ENCODE measurements at regions not wholly inside any gene's neighbourhood (a gene's known extent, or its start where the extent isn't known, plus 50 kb on each side); places are given as distances from the start of the nearest gene placed in this dataset.
"Not testable (repeated sequence)": the region's sequence is repeated elsewhere in the genome, so short reads cannot be mapped to it uniquely, and the experiment has no call there.

DNA sequence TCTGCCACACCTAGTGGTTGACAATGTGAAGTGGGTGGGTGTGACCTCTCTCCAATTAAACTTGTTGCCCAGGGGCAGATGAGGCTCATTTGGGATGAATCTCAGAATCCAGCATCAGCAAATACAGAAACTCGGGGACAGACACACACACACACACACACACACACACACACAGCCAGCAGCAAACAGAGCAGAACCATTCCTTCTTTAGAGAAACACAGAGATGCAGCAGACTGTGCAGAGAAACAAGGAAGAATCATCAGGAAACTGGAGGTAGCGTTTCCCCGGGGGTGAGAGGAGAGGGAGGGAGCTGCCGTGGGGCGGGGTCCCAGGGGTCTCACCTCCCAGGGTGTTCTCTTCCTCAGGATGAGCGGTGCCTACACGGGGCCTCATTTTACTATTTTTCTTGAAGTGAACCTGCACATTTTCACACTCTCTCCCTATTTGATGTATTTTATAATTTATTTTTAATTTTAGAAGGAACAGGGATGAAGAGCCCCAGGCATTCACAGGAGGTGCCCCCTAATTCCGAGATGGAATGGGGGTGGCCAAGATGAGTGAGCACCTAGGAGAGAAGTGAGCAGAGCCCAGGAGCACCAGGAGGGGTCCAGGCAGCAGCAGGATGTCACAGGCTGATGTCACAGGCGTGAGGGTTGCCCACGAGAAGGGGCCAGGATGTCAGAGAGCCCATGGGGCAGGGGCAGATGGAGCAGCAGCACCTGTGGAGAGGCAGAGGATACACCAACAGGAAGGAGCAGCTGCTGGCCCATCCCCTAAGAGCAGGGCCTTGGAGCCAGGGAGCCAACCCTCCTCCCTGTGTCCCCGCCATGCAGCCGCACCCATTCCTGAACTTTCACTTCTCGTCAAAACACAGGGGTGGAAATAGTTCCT, 85.3 kb upstream of the PPP2R2D start:
- no peak for DNase-seq (ENCODE audit: low read depth in 2 of 2)

DNA sequence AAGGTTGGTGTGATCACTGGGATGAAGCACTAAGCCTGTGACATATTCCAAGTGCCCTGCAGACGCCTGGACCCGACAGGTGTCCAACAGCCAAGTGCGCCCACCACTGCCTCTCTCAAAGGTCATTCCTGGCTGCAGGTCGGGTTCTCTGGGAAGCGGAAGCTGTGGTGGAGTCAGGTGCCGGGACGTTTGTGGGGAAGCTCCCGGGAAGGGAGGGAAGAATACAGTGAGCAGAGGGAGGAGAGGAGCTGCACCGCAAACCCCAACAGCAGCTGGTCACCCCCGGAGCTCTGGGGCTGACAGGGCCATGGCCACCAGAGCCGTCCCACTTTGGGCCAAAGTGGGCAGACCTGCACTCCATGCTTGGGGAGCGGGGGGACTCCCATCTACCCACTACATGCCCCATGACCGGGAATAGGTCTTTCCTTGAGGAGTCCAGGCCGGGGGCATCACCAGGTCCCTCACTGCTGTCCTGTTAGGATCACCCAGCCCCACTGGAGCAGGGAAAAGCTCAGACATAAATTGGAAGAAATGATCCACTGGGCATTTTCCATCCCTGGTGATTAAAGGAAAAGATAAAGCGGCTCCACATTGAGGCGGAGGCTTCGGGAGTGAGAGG, 84.5 kb upstream of the PPP2R2D start:
- no peak for DNase-seq (ENCODE audit: low read depth in 2 of 2)

DNA sequence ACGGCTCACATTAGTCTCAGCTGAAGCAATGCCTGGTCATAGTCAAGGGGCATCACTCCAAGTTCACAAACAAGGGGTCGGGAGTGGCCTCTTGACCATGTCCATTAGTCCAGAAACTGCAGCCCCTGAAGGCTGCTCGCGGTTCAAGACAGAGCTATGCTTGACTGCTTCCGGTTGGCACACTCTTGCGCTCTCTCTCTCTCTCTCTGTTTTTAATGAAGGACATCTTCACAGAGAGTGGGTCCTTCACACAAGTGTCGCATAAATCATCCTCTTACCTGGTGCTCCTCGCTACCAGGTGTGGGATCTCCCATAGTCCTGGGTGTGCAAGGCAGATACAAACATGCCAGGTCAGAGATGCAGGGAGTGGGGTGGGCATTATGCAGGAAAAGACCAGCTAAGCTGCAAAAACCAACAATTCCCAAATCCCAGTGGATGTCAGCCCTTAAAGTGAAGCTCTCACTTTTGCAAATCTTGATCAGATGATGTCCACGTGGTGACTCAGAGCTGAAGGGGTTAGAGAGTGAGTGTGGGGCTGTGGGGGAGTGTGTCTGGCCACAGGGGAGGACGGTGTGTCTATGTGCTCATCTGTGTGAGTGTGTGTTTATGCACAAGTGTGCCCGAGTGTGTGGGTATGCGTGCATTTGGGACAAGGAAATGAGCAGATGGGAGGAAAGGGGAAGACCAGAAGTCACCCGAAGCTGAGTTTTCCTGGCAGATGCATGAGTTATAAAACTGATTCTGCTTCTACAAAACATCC, 83.7 kb upstream of the PPP2R2D start:
- DNase-seq (ENCODE audit: low read depth in 2 of 2): no peak

DNA sequence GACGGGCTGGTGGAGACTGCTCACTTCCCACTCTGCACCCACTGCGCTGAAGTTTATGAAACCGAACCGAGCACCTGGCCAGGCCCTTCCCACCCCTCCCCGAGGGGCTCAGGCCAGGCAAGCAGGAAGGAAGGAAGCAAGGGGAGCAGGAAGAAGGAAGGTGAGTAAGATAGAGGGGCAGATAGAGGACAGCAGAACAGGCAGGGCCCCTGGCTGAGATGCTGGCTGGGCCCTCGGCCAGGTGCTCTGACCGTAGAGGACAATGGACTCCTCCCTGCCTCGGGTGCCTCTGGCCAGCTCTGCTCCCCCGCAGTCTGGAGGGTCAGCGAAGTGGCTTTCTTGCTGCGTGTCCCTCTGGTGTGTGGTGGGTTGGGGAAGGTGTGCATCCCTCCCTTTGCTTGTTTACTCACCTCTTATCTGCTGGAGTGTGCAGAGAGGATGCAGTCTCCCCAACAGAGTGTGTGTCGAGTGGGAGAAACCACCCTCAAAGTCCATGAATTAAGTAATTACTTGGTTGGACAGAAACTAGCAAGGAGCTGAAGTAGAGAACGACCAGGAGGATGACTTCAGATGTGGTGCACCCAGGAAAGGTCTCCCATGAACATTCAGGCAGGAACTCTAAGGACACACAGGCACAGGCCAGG, 82.8 kb upstream of the PPP2R2D start:
- no peak for DNase-seq (ENCODE audit: low read depth in 2 of 2)

DNA sequence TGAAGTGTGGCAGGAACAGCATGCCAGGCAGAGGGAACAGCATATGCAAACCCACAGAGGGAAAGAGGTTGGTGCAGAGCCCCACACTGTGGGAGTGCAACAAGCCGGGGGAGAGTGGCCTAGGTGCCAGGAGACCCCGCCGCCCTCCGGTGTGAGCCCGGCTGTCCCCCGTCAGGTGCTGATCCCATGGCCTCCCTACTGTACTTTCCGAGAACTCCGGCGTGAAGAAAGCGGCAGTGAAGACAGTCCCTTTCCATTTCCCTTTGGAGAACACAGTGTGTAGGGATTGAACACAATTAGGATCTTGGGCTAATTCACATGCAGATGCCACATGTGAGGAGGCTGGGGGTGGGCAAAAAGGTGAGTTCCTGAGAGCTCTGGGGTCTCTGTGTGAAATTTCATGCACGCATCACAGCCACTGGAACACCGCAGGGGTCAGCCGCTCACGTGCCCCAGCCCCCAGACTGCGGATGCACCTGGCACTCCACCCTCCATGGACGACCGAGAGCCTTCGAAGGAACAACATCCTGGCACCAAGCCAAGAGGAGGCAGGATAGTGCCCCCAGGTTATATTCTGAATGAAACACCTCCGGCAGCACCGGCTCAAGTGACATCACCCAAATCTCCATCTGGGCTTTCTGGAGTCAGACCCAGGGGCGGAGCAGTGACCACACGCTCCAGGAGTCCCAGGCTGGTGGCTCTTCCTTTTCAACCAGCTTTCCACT, 82.1 kb upstream of the PPP2R2D start:
- no peak for DNase-seq (ENCODE audit: low read depth in 2 of 2)

DNA sequence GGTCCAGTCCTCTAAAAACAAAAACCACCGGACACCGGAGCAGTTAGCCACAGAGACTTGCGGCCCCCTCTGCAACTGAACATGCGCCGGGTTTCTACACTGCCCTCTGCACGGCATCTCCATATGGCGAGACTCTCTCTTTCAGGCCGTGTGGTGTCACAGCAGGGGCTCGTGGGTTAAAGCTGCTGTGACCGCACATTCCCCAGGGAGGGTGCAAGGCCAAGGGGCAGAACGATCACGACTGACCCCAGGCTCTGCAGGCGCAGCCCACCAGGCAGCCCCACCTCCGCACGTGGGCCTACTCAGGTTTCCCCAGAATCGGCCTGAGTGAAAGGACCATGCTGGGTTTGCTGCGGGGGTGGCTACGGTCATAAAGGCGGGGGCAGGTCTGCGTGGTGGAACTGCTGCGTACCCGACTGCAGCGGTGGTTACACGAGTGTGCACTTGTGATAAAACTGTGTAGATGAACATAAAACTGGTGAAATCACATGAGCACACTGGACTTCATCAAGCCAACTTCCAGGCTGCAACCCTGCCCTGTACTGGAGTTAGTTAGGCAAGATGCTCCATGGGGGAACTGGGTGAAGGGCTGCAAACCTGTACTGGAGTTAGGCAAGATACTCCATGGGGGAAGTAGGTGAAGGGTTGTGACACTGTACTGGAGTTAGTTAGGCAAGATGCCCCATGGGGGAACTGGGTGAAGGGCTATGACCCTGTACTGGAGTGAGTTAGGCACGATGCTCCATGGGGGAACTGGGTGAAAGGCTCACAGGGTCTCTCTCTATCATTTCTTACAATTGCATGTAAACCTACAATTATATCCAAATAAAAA, 81.4 kb upstream of the PPP2R2D start:
- no peak for DNase-seq (ENCODE audit: low read depth in 2 of 2)

DNA sequence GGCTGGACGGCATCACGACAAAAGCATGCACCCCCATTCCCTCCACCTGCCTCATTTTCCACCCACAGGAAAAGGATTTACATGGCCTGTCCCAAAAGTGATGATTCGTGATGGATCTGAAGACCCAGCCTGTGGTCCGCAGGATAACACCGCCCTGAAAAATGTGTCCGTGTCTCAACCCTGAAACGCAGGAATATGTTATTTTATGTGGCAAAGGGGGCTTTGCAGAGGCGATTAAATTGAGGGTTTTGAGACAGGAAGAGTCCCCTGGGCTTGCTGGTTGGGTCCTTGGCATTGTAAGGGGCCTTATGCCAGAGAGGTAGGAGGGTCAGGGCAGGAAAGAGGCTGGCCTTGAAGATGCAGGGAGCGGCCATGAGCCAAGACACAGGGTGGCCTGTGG, 80.2 kb upstream of the PPP2R2D start:
- no peak for DNase-seq (ENCODE audit: low read depth in 2 of 2)

DNA sequence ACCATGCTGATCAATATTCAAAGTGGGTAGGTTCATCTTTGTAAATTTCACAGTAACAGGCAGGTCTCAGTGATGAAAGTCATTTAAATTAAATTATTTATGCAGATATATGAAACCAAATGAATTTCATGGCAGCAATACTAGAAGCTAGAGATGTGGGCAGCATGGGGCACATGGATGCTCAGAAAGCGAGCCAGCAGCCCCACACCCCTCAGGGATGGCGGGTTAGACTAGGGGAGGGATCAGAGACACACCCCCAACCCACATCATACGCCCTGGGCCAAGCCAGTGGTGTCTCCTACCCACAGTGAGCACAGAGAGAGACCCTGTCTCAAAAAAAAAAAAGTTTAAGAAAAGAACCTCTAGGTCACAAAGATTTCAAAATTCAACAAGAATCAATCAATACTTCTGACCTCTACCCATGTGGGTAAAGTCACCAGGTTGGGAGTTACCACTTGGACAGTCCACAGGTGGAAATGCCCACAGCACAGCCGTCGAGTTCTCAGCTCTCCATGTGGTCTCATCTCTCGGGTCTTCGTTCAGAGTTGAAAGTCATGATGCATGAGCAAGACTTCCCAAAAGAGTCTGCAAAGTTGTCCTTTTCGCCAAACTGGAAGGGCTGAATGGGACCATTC, 79.3 kb upstream of the PPP2R2D start:
- no peak for DNase-seq (ENCODE audit: low read depth in 2 of 2)

DNA sequence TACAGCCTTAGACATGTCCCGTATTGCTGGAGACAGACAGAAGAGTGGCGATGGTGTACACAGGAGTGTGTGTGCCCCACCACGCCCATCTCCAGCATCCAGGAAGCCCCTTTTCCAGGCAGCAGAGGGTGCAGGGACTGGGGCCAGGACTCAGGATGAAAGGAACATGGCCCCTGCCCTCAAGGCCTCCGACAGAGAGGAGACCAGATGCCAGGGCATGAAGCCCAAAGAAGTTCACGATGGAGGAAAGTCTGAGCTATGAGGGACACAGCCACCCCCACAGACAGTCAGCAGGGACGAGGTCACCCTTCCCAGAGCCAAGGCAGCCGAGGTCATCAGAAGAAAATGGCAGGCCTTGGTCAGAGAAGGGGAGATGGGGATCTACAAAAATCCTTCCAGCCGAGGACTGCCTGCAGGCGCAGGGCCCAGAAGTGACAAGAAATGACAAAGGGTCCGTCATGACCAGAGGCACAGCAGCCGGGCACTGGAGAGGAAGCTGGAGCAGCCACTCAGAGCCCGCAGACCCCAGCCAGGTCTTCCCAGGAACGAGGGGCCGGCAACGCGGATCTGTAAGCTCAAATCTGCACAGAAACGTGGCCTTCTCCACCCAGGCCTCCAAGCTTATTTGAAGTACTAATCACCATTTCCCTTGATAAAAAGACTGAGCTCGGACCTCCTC, 78.7 kb upstream of the PPP2R2D start:
- no peak for DNase-seq (ENCODE audit: low read depth in 2 of 2)

DNA sequence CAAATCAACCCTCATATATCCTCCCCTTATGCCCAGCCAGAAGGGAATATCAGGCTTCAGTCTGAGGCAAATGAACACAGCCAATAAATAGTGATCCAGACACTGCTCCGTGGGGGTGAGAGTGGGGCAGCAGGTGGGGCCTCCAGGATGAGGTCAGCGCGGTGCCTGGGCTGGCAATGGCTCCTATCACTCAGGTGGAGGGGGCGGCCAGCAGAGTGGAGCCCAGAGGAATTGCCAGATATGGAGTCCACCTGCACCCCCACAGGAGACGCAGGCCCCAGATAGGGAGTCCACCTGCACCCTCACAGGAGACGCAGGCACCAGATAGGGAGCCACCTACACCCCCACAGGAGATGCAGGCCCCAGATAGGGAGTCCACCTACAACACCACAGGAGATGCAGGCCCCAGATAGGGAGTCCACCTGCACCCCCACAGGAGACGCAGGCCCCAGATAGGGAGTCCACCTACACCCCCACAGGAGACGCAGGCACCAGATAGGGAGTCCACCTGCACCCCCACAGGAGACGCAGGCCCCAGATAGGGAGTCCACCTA, 78.0 kb upstream of the PPP2R2D start:
- DNase-seq (ENCODE audit: low read depth in 2 of 2): no peak

DNA sequence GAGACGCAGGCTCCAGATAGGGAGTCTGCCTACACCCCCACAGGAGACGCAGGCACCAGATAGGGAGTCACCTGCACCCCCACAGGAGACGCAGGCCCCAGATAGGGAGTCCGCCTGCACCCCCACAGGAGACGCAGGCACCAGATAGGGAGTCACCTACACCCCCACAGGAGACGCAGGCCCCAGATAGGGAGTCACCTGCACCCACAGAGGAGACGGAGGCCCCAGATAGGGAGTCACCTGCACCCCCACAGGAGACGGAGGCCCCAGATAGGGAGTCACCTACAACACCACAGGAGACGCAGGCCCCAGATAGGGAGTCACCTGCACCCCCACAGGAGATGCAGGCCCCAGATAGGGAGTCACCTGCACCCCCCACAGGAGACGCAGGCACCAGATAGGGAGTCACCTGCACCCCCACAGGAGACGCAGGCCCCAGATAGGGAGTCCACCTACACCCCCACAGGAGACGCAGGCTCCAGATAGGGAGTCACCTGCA, 77.2 kb upstream of the PPP2R2D start:
- not testable (repeated sequence) for DNase-seq (ENCODE audit: low read depth in 2 of 2)

DNA sequence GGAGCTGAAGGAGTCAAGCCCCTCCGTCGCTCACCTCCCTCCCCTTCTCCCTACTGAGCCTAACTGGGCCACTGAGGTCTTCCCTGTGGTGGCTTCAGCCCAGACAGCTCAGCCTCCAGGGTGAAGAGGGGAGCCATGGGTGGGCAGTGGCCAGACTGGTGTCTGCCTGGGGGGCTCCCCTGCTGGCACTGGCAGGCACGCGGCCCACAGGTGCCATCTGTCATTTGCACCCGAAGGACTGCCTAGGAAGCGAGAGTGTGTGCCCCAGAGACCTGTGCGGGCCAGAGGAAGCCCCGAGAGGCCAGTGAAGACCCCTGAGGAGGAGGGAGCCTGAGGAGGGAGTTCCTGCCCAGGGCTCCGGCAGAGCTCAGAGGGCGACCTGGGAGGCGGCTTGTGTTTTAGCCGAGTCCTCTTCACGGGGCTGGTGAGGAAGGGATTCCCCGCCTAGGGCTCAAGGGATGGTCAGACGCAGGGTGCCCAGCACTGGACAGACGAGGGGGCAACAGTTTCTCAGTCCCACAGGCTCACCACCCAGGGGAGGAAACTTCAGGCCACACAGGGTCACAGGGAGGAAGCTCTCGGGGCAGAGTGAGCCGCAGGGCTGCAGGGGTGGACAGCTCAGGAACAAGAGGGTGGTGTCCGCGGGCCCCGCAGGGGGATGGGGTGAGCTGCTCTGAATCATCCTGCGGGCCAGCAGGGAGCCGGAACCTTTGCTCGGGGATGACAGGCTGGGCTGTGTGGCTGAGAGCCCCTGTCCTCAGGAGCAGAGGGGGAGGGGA, 76.2 kb upstream of the PPP2R2D start:
- DNase-seq (ENCODE audit: low read depth in 2 of 2): no peak

DNA sequence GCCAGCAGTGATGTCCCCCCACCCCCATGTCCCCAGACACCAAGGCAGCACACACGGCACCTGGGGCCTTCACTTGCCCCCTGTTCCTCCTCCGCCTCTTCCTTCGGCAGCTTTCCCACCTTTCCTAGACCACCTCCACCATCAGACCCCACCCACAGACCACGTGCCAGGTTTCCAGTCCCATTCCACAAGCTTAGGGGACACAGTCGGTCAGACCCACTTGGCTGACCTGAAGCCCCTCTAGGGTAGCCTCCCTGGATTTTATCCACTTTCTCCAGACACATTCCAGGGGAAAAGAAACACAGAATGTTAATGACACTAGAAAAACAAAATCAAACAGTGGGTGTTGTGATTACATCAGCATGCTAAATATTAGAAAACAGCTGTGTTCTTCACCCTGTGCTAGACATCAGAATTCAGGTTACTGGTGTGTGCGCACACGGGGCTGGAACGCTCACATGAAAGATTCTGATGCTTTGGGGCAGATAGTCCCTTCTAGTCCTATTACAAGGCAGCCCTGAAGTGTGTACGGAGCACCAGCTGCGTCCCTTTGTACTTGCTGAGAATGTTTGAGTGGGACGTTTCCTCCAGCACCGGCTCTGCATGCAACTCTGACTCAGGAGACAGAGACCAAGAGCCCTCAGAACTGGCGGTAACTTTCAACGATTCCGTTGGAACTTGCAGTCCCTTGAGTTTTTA, 75.5 kb upstream of the PPP2R2D start:
- DNase-seq (ENCODE audit: low read depth in 2 of 2): no peak

DNA sequence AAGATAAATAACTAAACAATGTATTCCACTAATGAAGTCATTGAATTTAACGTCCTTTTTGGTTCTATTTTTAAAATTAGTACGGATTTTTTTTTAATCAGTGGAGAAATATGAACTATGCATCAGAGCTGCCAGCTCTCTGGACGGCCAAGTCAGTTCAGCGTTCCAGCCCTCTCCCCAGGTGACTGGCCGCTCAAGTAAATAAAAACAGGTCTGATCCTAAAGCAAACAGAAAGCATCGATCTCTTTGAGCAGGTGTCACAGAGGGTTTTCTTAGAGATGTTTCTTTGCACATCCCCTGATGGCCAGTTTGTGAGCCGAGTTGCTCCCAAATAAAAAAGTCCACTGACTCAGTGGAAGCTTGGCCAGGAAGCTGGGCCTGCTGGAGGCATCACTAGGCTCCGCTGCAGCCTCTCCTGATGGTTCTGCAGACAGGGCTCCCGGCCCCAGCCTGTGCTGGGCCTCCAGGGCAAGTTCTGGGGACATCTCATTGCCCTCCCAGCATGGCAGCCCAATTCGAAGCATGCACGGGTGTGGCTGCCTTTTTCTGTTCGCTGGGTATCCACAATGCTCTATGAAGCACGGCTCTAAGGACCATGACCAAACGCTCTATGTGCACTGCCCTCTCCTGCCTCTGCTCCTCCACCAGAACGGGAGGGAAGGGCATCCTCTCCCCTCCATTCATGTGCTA, 74.7 kb upstream of the PPP2R2D start:
- no peak for DNase-seq (ENCODE audit: low read depth in 2 of 2)

DNA sequence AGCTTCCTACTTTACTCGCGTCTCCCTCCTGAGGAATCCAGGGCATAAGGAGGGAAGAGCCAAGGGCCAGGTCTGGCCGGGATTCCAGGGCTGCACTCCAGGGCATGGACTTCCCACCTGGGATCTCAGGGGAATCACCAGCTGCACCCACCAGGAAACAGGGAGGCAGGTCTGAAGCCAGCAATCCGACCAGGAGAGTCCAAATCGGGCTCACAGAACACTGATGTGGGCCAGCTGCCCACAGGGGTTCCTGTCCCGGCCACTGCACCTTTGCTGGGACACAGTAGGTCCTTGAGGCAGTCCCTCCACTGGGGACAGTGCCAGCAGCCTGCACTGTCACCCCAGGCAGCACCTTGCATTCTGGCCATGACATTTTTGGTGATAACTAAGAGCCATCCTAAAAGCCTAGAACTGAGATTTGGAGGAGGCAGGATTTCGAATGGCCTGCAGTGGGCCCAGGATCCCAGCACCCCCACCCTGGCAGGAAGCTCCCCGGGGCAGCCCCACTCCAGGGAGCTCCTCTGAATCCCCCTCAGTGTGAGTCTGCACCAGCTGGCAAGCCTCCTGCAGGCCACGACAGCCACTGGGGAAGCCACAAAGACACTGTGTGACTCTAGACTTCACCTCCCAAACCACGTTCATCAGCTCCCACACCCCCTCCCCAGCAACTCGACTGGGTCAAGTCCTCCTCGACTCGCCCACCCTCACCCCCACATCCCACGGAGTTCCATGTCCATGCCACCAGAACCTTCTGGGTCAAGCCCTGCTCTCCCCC, 71.5 kb upstream of the PPP2R2D start:
- no peak for DNase-seq (ENCODE audit: low read depth in 2 of 2)

DNA sequence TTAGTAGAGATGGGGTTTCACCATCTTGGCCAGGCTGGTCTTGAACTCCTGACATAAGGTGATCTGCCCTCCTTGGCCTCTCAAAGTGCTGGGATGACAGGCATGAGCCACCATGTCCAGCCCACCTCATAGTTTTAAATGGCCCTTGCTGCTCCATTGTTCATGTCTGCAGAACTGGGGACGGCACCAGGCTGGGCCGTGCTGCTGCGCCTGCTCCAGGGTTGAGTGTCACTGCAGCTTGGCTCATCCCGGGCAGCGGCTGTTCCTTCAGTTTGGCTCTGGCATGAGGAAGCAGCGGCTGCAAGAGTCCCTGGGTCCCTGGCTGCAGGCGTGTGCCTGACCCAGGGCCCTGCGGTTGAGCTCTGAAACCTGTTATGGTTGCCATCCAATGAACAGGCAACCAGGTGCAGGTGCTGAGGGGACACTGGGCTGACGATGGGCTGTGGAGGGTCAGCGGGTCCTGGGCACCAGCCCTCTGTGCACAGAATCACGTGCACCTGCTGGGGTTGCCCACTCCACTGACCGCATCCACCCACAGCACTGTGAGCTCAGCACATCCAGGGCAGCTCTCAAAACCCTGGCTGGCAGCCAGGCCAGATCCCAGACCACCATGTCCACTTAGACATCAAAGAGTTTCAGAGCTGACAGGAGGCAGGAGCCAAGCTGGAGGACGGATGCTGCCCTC, 70.2 kb upstream of the PPP2R2D start:
- no peak for DNase-seq (ENCODE audit: low read depth in 2 of 2)
